Lower leg skin (tissue), 3 donors: ENCODE measurements at regions not wholly inside any gene's neighbourhood (a gene's known extent, or its start where the extent isn't known, plus 50 kb on each side); places are given as distances from the start of the nearest gene placed in this dataset.
"Not testable (repeated sequence)": the region's sequence is repeated elsewhere in the genome, so short reads cannot be mapped to it uniquely, and the experiment has no call there.

Source experiments
- POLR2A ChIP-seq, 2 donors: fragments of 450-650 bp; IDR thresholded peaks; one replicate each; pipeline ENCODE4 v1.6.1; 2016 to 2017; ENCODE audit warnings: antibody characterized with exemption in 2 of 2, mild to moderate bottlenecking in 1 of 2, moderate library complexity in 1 of 2
- TF ChIP-seq, protein P1 (sequence below), 3 donors: fragments of 450-650 bp; IDR thresholded peaks; one replicate each; pipeline ENCODE4 v1.5.1; 2016; ENCODE audit warnings: antibody characterized with exemption in 3 of 3, mild to moderate bottlenecking in 3 of 3, moderate library complexity in 2 of 3

DNA sequence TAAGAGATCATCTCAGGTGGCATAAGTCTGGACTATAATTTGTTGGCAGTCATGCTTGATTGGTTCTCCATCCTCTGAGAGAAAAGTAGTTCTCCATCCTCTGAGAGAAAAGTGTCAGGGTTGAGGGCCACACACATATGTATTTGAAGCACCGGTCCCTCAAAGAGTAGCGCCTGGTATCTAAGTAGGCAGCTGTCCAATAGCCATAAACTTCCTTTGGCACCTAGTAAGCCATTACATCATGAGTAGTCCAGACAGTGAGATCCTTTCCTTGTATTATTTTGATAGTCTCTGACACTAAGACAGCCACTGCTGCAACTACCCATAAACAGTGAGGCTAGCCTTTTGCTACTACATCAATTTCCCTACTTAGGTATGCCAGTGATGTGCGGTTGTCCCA is 94.0 kb downstream of the EBLN2 start:
- TF ChIP-seq, protein P1, sequence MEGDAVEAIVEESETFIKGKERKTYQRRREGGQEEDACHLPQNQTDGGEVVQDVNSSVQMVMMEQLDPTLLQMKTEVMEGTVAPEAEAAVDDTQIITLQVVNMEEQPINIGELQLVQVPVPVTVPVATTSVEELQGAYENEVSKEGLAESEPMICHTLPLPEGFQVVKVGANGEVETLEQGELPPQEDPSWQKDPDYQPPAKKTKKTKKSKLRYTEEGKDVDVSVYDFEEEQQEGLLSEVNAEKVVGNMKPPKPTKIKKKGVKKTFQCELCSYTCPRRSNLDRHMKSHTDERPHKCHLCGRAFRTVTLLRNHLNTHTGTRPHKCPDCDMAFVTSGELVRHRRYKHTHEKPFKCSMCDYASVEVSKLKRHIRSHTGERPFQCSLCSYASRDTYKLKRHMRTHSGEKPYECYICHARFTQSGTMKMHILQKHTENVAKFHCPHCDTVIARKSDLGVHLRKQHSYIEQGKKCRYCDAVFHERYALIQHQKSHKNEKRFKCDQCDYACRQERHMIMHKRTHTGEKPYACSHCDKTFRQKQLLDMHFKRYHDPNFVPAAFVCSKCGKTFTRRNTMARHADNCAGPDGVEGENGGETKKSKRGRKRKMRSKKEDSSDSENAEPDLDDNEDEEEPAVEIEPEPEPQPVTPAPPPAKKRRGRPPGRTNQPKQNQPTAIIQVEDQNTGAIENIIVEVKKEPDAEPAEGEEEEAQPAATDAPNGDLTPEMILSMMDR (IDR thresholded peaks at IDR 0.05), result not testable (repeated sequence)
- not testable (repeated sequence) for TF ChIP-seq POLR2A (IDR thresholded peaks at IDR 0.05)
